Neuronal stem cell (in vitro differentiated cells): ENCODE measurements at regions not wholly inside any gene's neighbourhood (a gene's known extent, or its start where the extent isn't known, plus 50 kb on each side); places are given as distances from the start of the nearest gene placed in this dataset.

Source experiments
- DNase-seq: peaks from one replicate; pipeline ENCODE4 v3.0.0-alpha.2; 2013; ENCODE audit warnings: low spot score
- H2AFZ ChIP-seq: one replicate; pipeline ENCODE4 v1.6.1; 2013; ENCODE audit warnings: mild to moderate bottlenecking, low read length, inconsistent platforms
- H2AK5ac ChIP-seq: 2 replicates; pipeline ENCODE4 v1.6.1; 2013; ENCODE audit warnings: low read depth, mild to moderate bottlenecking, inconsistent platforms, low read length, moderate library complexity, mixed read lengths
- H2BK120ac ChIP-seq: 2 replicates; pipeline ENCODE4 v1.6.1; 2013; ENCODE audit warnings: low read depth, mild to moderate bottlenecking, inconsistent platforms, low read length, moderate library complexity, mixed read lengths
- H2BK12ac ChIP-seq: one replicate; pipeline ENCODE4 v1.6.1; 2013; ENCODE audit warnings: low read length, inconsistent platforms
- H2BK15ac ChIP-seq: 2 replicates; pipeline ENCODE4 v1.6.1; 2013; ENCODE audit warnings: mild to moderate bottlenecking, low read length, inconsistent platforms, mixed read lengths
- H2BK5ac ChIP-seq: one replicate; pipeline ENCODE4 v1.6.1; 2013; ENCODE audit warnings: inconsistent platforms, mild to moderate bottlenecking, low read length, moderate library complexity
- H3K14ac ChIP-seq: one replicate; pipeline ENCODE4 v1.6.1; 2013; ENCODE audit warnings: low read length, inconsistent platforms
- H3K18ac ChIP-seq: 2 replicates; pipeline ENCODE4 v1.6.1; 2013; ENCODE audit warnings: low read length, inconsistent platforms
- H3K23ac ChIP-seq: 2 replicates; pipeline ENCODE4 v1.6.1; 2013; ENCODE audit warnings: low read depth, mild to moderate bottlenecking, mixed read lengths, low read length, inconsistent platforms; ENCODE audit not compliant: poor library complexity
- H3K27ac ChIP-seq: replicated peaks from 3 replicates; pipeline ENCODE4 v1.5.1; 2013; ENCODE audit warnings: low read length, inconsistent platforms
- H3K27me3 ChIP-seq, 3 experiments: 2 replicates each; pipeline ENCODE4 v1.6.1; 2013; ENCODE audit warnings: low read length in 3 of 3, mild to moderate bottlenecking in 2 of 3, inconsistent platforms in 1 of 3, low read depth in 1 of 3, mixed read lengths in 1 of 3, moderate library complexity in 1 of 3; ENCODE audit not compliant: control insufficient read depth in 3 of 3, insufficient read depth in 3 of 3
- H3K36me3 ChIP-seq, 2 donors: replicated peaks in 1 of 2; 2 replicates each; pipeline ENCODE4 v1.6.1; 2013; ENCODE audit warnings: low read length in 2 of 2; ENCODE audit not compliant: control insufficient read depth in 2 of 2, insufficient read depth in 2 of 2
- H3K4ac ChIP-seq: 2 replicates; pipeline ENCODE4 v1.6.1; 2013; ENCODE audit warnings: inconsistent platforms, mild to moderate bottlenecking, low read length, moderate library complexity
- H3K4me1 ChIP-seq, 2 donors: 1 replicate in 1 of 2; 2 replicates in 1 of 2; pipeline ENCODE4 v1.6.1; 2013; ENCODE audit warnings: low read length in 2 of 2, low read depth in 1 of 2; ENCODE audit not compliant: control insufficient read depth in 2 of 2, insufficient read depth in 1 of 2
- H3K4me2 ChIP-seq: one replicate; pipeline ENCODE4 v1.6.1; 2013; ENCODE audit warnings: mild to moderate bottlenecking, low read length, inconsistent platforms; ENCODE audit not compliant: insufficient read depth, poor library complexity, severe bottlenecking
- H3K4me3 ChIP-seq, 2 donors: 2 replicates each; pipeline ENCODE4 v1.5.1; 2013; ENCODE audit warnings: low read length in 2 of 2, mild to moderate bottlenecking in 2 of 2, inconsistent platforms in 1 of 2, moderate library complexity in 1 of 2
- H3K79me1 ChIP-seq: one replicate; pipeline ENCODE4 v1.6.1; 2013; ENCODE audit warnings: low read depth, mild to moderate bottlenecking, inconsistent platforms, low read length, moderate library complexity
- H3K9ac ChIP-seq: one replicate; pipeline ENCODE4 v1.6.1; 2013; ENCODE audit warnings: mild to moderate bottlenecking, low read depth, low read length, inconsistent platforms; ENCODE audit not compliant: poor library complexity
- H3K9me3 ChIP-seq, 2 donors: replicated peaks in 1 of 2; 2 replicates each; pipeline versions ENCODE3 to v1.6.1; 2013; ENCODE audit warnings: low read length in 2 of 2, mild to moderate bottlenecking in 2 of 2, inconsistent platforms in 1 of 2, low read depth in 1 of 2, mixed read lengths in 1 of 2, moderate library complexity in 1 of 2; ENCODE audit not compliant: control insufficient read depth in 2 of 2, insufficient read depth in 1 of 2
- H4K8ac ChIP-seq: one replicate; pipeline ENCODE4 v1.6.1; 2013; ENCODE audit warnings: low read depth, mild to moderate bottlenecking, inconsistent platforms, low read length, moderate library complexity
- H4K91ac ChIP-seq: one replicate; pipeline ENCODE4 v1.6.1; 2013; ENCODE audit warnings: low read length, low read depth, mild to moderate bottlenecking, inconsistent platforms; ENCODE audit not compliant: poor library complexity
- WGBS, 2 donors: extraction: QIAGEN DNeasy Blood & Tissue Kit; methylation state at CpG; one replicate each; pipeline ENCODE4 v1.1.7; 2013; ENCODE audit warnings: missing lambda C conversion rate in 2 of 2, mixed read lengths in 1 of 2; ENCODE audit not compliant: insufficient read length in 2 of 2, insufficient replicate concordance in 1 of 2; ENCODE audit errors: extremely low coverage in 2 of 2; 5-methylcytosine and 5-hydroxymethylcytosine counted together

- Histone ChIP-seq H3K4me2 (no peak overlapping the region), H3K79me1 (peaks cover 5% of the 10 kb centered on the region), H4K8ac (no peak overlapping the region), H4K91ac (no peak overlapping the region), H3K27ac (no peak overlapping the region), H2AK5ac (no peak overlapping the region), H3K4me3 (no peak overlapping the region), H3K4ac (no peak overlapping the region), H3K18ac (no peak overlapping the region), H2BK15ac (no peak overlapping the region), H3K23ac (no peak overlapping the region), H3K9me3 (no peaks in the 10 kb centered on the region), H2BK120ac (no peak overlapping the region), H2BK5ac (no peak overlapping the region), H3K9ac (no peak overlapping the region), H3K27me3 (no peaks in the 10 kb centered on the region), H3K14ac (no peak overlapping the region), H2AFZ (no peak overlapping the region), H3K4me1 (peaks cover 22 to 34% of the 10 kb centered on the region in 2 donors), H2BK12ac (no peak overlapping the region), H3K36me3 (peaks cover 0 to 5% of the 10 kb centered on the region in 2 donors)
- no peak for DNase-seq
- WGBS, 2 donors, result no CpG with 5 or more reads among the region's 3 CpGs
Observed at GRCh38 chr5:124670722-124671184, 75.7 kb downstream of the ZNF608 start.

GRCh38 chr5:124669956-124670721 is 76.3 kb downstream of the ZNF608 start:
- peaks cover 22 to 31% of the 10 kb centered on the region in 2 donors for H3K4me1 ChIP-seq
- no peak overlapping the region for H2BK15ac ChIP-seq
- H3K14ac ChIP-seq, result no peak overlapping the region
- no peak overlapping the region for H3K18ac ChIP-seq
- no peak overlapping the region for H2BK12ac ChIP-seq
- H3K9ac ChIP-seq, result no peak overlapping the region
- H4K91ac ChIP-seq, result no peak overlapping the region
- no peak overlapping the region for H3K4ac ChIP-seq
- no peak overlapping the region for H3K23ac ChIP-seq
- no peaks in the 10 kb centered on the region for H3K27me3 ChIP-seq
- peaks cover 0 to 5% of the 10 kb centered on the region in 2 donors for H3K36me3 ChIP-seq
- DNase-seq, result no peak
- WGBS, 2 donors, result no CpG with 5 or more reads among the region's 7 CpGs
- no peak overlapping the region for H3K4me2 ChIP-seq
- peaks cover 5% of the 10 kb centered on the region for H3K79me1 ChIP-seq
- no peak overlapping the region for H2BK5ac ChIP-seq
- H2AFZ ChIP-seq, result no peak overlapping the region
- no peak overlapping the region for H3K4me3 ChIP-seq
- H3K27ac ChIP-seq, result no peak overlapping the region
- H2BK120ac ChIP-seq, result no peak overlapping the region
- no peak overlapping the region for H4K8ac ChIP-seq
- no peaks in the 10 kb centered on the region for H3K9me3 ChIP-seq
- H2AK5ac ChIP-seq, result no peak overlapping the region

GRCh38 chr5:124669300-124669648 is 77.2 kb downstream of the ZNF608 start:
- Histone ChIP-seq H3K4me3 (no peak overlapping the region), H2BK15ac (no peak overlapping the region), H3K27me3 (no peaks in the 10 kb centered on the region), H3K9me3 (no peaks in the 10 kb centered on the region), H2BK120ac (no peak overlapping the region), H3K27ac (no peak overlapping the region), H2BK5ac (no peak overlapping the region), H4K8ac (no peak overlapping the region), H2AK5ac (no peak overlapping the region), H3K4me2 (no peak overlapping the region), H3K18ac (no peak overlapping the region), H3K4ac (no peak overlapping the region), H2BK12ac (no peak overlapping the region), H3K36me3 (peaks cover 0 to 5% of the 10 kb centered on the region in 2 donors), H3K9ac (no peak overlapping the region), H3K4me1 (peaks cover 24 to 35% of the 10 kb centered on the region in 2 donors), H3K79me1 (peaks cover 5% of the 10 kb centered on the region), H4K91ac (no peak overlapping the region), H3K23ac (no peak overlapping the region), H3K14ac (no peak overlapping the region), H2AFZ (no peak overlapping the region)
- no peak for DNase-seq
- WGBS, 2 donors, result no CpG with 5 or more reads among the region's 4 CpGs

- H3K4me3 ChIP-seq, result no peak overlapping the region
- H2AFZ ChIP-seq, result no peak overlapping the region
- no peak overlapping the region for H3K9ac ChIP-seq
- no peak overlapping the region for H4K91ac ChIP-seq
- no peak overlapping the region for H3K4me2 ChIP-seq
- DNase-seq, result no peak
- no peaks in the 10 kb centered on the region for H3K27me3 ChIP-seq
- H3K79me1 ChIP-seq, result peaks cover 5% of the 10 kb centered on the region
- no peak overlapping the region for H2BK12ac ChIP-seq
- no CpG with 5 or more reads among the region's 7 CpGs for WGBS, 2 donors
- H3K9me3 ChIP-seq, result no peaks in the 10 kb centered on the region
- no peak overlapping the region for H3K27ac ChIP-seq
- no peak overlapping the region for H4K8ac ChIP-seq
- no peak overlapping the region for H2BK120ac ChIP-seq
- no peak overlapping the region for H2AK5ac ChIP-seq
- no peak overlapping the region for H3K23ac ChIP-seq
- H2BK5ac ChIP-seq, result no peak overlapping the region
- peaks cover 24 to 40% of the 10 kb centered on the region in 2 donors for H3K4me1 ChIP-seq
- H3K14ac ChIP-seq, result no peak overlapping the region
- H3K4ac ChIP-seq, result no peak overlapping the region
- peaks cover 0 to 5% of the 10 kb centered on the region in 2 donors for H3K36me3 ChIP-seq
- no peak overlapping the region for H3K18ac ChIP-seq
- H2BK15ac ChIP-seq, result no peak overlapping the region
Observed at GRCh38 chr5:124668353-124669299, 77.8 kb downstream of the ZNF608 start.
